Activated CD4-positive, CD25-positive, alpha-beta regulatory T cell treated with anti-CD3 and anti-CD28 coated beads, Interleukin-2, amount 50 U/mL, for 24 hours (primary cell): ENCODE measurements at regions not wholly inside any gene's neighbourhood (a gene's known extent, or its start where the extent isn't known, plus 50 kb on each side); places are given as distances from the start of the nearest gene placed in this dataset.
"Not testable (repeated sequence)": the region's sequence is repeated elsewhere in the genome, so short reads cannot be mapped to it uniquely, and the experiment has no call there.

Source experiments
- ATAC-seq, 2 donors: fragments of 150-1000 bp; cut with Tn5 transposase; one replicate each; pipeline ENCODE4 v1.10.0; 2021; ENCODE audit warnings: mild to moderate bottlenecking in 1 of 2, moderate library complexity in 1 of 2

DNA sequence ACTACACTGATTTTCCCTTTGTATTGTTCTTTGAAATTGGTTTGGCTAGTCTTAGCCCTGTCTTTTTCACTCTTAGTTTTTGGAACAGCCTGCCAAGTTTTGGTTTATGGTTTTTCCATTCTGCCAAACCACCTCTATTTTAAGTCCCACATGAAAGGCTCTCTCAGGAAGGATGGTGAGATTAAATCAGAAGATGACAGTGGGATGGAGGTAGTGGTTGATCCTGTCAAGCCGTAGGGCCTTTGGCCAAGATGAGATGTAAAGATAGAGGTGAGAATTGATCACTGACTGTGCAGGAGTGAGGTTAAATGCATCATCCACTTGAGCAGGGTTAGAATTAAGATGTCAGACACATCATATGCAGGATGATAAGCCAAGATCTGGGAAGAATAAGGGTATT is 948.5 kb downstream of the SLC4A3 start:
- ATAC-seq: no peak

DNA sequence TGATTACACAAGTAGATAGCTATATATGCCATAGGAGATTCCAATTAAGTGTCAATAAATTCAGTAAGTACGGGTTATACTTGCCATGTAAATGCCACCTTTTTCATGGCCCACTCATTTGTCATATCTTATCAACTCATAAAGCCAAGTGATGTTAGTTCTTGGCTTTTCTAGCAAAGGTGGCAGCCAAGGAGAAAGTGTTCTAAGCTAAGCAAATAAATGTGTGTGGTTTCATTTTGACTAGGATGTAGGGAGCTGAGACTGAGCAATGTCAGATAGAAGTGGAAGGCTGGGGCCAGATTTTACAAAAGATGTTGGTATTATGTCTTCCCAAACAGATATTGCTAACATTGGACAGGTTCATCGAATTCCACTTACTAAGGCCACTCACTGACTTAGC is 952.0 kb downstream of the SLC4A3 start:
- no peak for ATAC-seq

DNA sequence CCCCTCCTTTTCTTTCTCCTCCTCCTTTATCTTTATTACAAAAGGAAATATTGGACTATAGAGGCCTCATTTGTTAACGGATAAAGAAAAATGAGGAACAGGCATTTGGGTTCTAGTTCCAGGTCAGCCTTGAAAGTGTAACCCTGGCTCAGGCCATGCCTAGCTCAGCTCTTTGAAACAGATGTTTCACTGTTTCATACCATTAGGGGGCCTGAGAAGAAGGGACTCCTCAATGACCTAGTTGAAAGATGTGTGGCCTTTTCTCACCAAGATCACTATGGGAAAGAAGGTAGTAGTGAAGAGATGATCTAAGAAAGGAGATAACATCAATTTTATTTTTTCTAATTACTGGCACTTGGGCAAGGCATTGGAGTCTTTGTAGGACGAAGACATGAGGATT is 952.7 kb downstream of the SLC4A3 start:
- no peak for ATAC-seq

DNA sequence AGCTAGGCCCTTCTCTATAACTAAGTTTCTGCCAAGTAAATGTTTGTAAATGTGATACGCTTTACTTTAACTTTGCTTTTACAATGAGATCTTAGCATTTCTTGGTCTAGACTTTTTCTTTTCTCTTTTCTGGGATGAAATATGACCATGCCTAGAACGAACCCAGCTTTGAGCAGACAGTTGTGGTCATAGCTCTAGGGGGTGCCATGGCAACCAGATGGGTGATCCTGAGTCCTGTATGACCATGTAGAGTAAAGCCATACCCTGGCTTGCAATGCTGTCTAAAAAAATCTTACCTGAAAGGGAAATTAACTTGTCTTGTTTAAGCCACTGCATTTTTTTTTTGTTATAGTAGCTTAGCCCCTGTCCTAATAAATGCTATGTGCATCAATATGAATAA is 956.3 kb downstream of the SLC4A3 start:
- ATAC-seq: no peak

DNA sequence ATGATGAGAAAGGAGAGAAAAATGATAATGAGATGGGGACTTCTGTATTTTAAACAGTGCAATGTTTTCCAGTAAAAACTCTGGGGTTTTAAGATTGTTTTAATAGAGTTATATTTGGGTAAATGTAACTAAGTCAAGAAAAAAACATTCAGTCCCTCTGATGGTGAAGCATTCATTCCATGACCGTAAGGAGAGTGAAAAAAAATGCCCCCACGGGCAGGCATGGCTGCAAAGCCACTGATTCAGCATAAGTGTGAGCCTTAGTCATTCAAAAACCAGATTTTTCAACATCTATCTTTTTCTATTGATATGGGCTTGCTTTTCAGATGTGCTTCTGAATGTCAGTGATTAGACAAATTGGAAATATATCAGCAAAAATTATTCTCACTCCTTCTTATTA is 957.8 kb downstream of the SLC4A3 start:
- no peak for ATAC-seq

DNA sequence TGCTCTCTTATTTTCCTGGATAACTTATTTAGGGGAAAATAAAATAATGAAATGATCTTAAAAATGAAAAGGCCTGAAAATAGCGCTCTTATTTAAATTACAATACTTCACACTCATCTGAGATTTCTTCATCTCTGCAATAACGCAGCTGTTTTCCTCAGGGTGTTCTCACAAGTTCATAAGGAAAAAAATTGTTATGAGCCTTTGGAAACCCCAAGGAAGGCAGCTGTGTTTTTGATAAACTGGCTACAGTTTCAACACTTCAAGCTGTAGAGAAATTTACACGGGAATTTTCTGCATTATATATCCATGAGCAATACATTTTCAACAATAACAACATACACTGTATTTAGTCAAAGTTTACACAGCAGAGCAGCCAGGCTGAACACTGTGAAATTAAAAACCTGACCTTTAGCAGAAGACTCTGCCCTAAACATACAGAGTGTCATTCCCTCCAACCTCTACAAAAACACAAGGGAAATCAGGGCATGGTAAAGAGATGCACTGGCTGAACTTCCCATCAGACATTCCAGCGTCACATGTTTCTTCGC is 959.6 kb downstream of the SLC4A3 start:
- no peak for ATAC-seq

DNA sequence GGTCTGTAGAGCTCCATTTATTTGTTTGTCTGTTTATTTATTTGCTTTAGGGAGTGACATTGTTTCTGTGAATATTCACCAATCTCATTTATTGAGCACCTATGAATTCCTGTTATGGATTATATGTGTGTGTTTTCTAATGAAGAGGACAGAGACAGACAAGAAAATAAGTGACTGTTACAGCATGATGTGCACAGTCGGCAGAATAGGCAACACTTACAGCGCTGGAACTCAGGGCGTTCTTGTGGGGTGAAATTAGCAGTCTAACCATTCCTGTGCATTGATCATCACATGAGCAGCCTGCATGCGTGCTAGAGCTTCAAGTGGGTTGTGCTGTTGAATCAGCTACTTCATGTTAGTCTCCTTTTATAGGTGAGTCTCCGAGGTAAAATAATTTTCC is 960.7 kb downstream of the SLC4A3 start:
- ATAC-seq: no peak

DNA sequence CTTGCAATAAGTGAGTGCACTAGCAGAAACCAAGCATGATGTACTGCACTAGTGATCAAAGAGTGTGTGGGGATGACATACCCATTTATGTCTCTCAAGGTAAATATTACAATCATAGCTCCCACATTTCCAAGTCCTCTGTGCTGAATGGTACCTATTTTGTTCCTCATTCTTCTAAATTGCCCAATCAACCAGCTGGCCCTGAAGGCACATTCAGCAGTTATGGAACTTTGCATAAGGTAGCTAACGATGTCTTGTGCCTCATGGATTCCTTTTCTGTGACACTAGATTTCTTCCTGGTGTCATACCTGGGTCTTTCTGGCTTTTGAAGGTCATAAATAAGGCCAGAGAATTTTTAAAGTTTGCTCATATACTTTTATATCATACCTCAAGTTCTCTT is 963.0 kb downstream of the SLC4A3 start:
- ATAC-seq: no peak

DNA sequence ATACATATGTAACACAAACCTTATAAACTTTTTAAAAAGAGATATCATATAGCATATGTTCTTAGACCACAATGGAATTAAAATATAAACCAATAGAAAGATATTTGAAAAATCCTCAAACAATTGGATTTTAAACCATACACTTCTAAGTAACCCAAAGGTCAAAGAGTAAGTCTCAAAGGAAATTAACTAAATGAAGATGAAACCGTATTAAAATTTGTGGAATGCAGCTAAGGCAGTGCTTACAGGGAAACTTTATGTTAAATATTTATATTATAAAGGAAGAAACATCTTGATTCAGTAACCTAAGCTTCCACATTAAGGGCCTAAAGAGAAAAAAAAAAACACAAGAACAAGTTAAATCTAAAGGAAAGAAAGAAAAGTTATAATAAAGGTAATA is 966.1 kb downstream of the SLC4A3 start:
- no peak for ATAC-seq

DNA sequence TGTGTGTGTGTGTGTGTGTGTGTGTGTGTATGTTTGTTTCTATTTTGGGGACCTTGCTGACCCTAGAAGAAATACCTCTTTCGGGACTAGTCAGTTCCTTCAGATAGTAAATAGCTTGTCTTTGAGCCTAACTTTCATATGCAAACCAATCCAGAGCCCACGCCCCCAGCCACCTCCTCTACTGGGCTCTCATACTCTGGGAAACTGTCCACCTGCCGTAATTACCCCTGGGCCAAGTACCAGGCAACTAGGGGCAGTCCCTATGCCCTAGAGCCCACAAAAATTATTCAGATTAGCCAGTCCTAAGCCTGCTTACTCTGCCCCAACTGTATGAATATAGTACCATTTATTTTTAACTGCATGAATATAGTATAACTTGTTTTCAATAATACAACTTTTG is 970.4 kb downstream of the EPHA4 start:
- no peak for ATAC-seq

DNA sequence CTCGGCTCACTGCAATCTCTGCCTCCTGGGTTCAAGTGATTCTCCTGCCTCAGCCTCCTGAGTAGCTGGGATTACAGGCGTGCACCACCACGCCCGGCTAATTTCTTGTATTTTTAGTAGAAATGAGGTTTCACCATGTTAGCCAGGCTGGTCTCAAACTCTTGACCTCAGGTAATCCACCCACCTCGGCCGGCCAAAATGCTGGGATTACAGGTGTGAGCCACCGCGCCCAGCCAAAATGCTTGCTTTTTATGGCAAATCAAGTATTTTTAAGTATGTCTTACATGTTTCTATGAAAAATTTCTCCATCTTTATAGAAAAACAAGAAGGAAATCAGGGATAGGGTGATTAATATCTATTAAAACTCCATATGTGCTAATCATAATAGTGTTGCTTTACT is 959.1 kb downstream of the EPHA4 start:
- not testable (repeated sequence) for ATAC-seq

DNA sequence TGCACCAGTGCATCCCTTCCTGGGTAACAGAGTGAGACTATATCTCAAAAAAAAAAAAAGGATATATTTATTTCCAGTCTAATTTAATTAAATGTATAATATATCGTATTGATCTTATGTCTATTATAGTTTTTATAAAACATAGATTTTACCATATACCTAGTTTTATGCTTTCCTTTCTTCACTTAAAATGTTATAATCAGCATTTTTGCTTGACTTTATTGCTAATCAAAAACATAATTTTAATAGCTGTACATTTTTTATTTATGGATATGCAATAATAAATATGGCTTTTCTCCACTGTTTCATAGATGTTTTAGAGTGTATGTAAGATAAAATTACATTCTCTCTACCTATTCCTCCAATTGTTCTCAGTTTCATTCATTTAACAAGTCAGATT is 958.0 kb downstream of the EPHA4 start:
- no peak for ATAC-seq

DNA sequence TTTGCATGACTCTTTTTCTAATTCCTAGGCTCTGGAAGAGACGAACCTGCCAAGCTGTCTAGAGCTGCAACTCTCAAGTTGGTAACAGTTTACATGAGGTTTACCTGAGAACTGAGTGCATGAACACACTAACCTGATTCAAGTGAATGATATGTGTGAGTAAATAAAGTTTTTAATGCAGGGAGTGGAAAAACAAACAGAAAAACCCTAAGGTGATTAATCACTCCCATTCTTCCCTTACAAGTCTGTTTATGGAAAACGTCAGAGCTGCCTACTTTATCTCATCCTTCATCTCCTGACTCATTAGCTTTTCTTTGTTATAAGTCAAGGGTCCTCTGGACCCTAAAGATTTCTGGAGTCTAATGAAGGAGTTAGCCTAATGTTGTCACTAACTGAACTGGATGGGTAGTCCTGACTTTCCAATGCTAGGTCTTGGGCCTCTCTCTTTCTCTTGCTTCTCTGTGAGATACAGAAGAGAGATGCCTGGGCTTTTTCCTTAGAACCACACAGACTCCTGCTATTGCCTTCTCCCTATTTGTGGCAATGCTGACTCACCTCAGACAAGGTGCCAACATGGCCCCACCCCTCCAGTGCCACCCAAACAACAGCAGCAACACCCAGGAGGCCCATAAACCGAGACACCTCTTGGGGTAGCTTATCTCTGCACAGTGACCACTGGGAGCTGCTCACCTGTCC is 952.4 kb downstream of the EPHA4 start:
- no peak for ATAC-seq

DNA sequence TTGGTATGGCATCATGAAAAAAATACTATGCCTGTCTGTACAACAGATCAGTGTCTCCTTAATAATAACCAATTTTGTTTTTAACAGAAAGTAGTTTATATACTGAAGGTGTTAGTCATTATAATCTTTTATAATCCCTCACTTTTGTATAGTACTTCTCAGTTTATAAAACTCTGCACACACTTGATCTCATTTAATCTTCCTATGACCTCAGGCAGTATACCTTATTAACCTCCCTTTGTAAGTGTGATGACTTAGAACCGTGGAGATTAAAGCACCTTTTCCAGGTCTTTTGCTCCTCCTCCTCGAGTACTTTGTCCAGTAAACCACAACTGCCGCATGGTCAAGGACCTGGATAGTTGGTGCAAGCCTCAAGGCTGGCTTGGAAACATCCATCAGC is 945.5 kb downstream of the EPHA4 start:
- ATAC-seq: no peak

DNA sequence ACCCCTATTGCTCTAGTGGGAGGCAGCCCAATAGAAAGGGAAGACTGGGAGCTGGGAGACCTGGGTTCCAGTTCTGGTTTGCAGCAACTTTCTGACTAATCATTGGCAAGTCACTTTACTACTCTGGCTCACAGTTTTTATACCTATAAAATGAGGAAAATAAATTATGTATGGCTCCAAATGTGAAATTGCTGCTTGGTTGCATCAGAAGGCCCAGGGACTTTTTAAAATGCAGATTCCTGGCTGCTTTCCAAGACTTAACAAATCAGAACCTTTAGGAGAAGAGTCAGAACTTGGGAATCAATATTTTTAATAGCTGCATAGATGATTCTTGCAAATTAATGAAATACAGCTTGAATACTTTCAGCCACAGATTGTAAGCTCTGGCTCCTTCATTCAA is 943.9 kb downstream of the EPHA4 start:
- no peak for ATAC-seq

DNA sequence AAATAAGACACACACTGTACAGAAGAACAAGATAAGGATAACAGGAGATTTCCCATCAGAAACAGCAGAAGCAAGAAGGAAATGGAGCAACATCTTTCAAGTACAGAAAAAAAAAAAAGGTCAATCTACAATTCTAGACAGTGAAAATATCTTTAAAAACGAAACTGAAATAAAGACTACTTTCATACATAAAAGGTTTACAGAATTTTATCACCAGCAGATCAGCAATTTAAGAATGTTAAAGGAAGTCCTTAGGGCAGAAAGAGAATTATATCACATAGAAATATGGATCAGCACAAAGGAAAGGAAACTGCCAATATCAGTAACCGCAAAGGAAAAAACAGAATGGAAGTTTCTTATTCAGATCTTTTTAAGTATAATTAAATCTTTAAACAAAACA is 931.0 kb downstream of the EPHA4 start:
- no peak for ATAC-seq

DNA sequence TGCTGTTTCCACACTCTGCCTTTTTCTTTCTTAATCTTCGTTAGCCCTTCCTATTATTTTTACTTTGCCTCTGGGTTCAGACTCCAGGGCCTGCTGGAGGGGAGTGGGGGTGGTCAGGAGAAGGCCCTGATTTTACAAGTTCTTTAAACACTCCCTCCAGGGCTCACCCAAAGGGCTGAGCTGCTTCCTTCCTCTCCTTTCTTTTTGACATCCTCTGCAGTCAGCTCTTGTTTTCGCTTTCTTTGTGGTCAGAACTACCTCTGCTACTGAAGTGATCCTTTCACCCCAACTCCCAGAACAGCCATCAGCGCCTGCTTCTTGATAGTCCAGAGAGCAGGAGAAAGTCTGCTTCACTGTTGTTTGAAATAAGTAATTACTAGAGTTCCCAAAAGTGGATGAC is 925.7 kb downstream of the EPHA4 start:
- ATAC-seq: no peak

DNA sequence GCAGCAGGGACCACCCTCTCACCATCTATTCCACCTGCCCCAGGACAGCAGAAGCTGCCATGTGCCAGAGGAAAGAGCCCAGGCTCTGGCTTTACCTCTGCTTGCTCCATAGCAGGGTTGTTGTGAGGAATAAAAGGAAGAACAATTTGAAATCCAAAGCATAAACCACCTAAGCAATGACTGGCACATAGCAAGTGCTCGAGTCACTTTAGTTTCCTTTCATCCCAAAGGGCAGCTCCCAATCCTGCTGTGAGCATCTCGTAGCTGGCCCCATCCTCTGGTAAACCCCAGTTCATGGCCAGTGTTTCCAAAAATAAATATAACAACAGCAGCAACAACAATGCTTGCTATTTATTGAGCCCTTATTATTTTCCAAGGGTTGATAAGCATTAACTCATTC is 923.5 kb downstream of the EPHA4 start:
- no peak for ATAC-seq

DNA sequence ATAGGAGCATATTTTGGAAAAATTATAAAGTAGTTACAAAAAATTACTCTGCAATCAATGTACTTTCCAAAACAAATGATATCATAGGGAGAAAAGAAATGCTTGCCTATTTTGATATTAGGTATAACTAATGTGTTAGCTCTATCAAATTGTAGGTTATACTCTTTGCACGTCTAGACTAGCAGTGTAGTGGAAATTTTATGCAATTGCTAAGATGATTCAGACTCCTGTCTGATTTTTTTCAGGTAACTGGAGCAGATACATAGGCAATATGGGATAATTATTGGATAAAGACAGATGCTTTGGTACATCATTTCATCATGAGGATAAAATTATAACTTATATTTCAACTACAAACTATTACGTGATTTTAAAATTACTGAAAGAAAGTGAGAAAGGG is 918.3 kb downstream of the EPHA4 start:
- ATAC-seq: no peak

DNA sequence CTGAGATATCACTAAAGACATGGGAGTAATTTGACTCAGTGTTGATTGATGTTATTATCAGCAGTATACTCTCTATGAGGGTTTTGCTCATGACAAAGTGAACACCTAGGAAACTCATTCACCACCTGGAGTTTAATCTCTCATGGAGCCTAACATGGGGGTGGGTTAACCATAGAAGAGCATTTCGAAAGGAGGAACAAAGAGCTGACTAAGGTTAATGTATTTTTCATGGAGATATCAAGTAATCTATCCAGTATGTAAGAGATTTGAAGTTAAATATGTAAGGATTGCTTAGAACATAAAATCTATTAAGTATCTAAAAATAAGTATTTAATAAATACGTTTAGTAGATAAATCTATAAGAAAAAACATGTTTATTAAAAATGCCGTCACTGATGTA is 917.8 kb downstream of the EPHA4 start:
- ATAC-seq: no peak

DNA sequence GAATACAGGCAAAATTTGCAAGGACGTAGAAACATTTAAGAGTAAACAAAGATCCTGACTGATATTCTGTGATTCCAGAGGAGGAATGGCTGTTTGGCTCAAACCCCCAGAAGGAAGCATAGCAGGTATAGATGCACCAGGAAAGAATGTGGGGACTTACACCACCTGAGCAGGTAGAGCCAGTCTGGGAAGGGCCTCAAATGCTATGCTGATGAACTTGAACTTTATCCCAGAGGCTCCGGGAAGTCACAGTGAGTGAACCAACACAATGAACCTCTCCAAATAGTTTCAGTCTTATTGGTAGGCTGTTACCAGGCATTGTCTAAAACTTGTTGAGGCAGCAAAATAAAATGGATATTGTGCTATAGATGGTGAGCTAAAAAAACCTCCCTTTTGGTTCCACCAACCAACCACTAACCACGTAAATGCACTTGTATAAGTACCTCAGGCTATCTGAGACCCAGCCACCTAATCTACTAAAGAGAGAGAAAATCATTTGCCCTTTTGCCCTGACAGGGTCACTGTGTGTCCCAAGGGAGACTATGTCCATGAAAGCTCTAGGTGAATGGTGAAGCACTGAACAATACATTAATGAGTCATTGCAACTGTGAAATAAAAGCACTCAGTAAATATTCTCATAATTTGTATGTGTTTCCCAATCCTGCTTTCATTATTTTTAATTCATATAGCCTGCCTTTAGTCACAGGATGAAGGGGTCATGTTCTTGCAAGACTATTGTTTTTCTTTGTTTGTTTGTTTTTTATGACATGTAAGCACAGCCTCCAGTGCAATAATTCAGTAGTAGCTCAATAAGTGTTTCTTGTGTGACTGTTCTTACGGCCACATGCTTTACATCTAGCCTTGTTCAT is 911.6 kb downstream of the EPHA4 start:
- no peak for ATAC-seq

DNA sequence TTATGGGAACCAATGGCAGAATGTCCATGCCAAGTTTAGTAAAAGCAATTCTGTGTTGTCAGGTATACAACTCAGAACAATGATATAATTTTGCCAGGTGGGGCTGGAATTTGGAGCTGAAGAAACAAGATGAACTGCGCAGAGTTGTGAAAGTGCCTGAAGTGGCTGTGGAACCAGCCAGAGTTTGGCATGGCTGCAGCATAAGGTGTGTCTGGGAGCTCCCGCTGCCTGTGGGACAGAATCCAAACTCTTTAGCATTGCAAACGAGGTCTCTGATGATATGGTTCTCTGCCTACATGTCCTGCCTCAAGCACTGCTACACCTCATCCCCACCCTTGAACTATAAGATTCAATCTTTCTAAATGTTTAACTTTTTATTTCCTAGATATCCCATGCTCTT is 909.7 kb downstream of the EPHA4 start:
- ATAC-seq: no peak

DNA sequence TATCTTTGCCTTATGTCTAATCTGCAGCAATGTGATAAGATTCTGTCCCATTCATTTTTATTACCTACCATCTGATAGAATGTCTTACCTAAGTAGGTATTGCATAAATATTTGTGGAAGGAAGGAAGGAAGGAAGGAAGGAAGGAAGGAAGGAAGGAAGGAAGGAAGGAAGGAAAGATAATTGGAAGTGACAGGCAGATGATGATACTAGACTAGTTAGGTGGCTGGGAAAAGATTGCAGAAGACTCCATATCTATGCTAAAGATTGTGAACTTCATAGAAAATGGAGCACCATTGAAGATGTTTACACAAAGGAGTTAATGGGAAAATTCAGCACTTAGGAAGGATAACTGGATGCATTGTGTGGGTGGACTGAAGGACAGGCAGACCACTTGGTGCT is 909.0 kb downstream of the EPHA4 start:
- ATAC-seq: no peak
